Omental fat pad (tissue), 3 donors: ENCODE measurements at regions not wholly inside any gene's neighbourhood (a gene's known extent, or its start where the extent isn't known, plus 50 kb on each side); places are given as distances from the start of the nearest gene placed in this dataset.

Source experiments
- ATAC-seq: fragments of 150-250 bp; one replicate; pipeline ENCODE4 v1.9.1; 2016; ENCODE audit warnings: mild to moderate bottlenecking, moderate library complexity; ENCODE audit not compliant: low FRiP score
- DNase-seq: peaks from one replicate; pipeline ENCODE4 v3.0.0-alpha.2; 2019; ENCODE audit warnings: low spot score
- TF ChIP-seq, protein P1 (sequence below), 3 donors: fragments of 450-650 bp; IDR thresholded peaks; one replicate each; pipeline ENCODE4 v1.5.1; 2016 to 2017; ENCODE audit warnings: antibody characterized with exemption in 3 of 3, mild to moderate bottlenecking in 3 of 3, moderate library complexity in 2 of 3

DNA sequence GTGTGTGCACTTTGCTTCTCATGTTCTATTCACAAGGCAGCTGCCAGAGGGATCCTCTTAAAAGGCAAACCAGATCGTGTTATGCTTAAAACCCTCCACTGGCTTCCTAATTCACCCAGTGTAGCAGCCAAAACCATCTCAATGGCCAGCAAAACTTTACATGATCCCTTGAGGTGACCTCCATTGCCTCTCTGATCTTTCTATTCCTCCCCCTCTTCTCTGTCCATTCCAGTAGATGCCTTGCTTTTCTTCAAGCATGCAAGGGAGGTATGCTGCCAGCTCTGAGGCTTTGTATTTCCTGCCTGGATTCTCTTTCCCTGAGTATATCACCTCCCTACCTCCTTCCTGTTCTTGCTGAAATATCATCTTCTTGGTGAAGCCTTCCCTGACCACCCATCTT lies 93.2 kb upstream of the KCNK2 start:
- TF ChIP-seq, protein P1, sequence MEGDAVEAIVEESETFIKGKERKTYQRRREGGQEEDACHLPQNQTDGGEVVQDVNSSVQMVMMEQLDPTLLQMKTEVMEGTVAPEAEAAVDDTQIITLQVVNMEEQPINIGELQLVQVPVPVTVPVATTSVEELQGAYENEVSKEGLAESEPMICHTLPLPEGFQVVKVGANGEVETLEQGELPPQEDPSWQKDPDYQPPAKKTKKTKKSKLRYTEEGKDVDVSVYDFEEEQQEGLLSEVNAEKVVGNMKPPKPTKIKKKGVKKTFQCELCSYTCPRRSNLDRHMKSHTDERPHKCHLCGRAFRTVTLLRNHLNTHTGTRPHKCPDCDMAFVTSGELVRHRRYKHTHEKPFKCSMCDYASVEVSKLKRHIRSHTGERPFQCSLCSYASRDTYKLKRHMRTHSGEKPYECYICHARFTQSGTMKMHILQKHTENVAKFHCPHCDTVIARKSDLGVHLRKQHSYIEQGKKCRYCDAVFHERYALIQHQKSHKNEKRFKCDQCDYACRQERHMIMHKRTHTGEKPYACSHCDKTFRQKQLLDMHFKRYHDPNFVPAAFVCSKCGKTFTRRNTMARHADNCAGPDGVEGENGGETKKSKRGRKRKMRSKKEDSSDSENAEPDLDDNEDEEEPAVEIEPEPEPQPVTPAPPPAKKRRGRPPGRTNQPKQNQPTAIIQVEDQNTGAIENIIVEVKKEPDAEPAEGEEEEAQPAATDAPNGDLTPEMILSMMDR (IDR thresholded peaks at IDR 0.05), result no peak
- ATAC-seq (no peak), DNase-seq (no peak)

DNA sequence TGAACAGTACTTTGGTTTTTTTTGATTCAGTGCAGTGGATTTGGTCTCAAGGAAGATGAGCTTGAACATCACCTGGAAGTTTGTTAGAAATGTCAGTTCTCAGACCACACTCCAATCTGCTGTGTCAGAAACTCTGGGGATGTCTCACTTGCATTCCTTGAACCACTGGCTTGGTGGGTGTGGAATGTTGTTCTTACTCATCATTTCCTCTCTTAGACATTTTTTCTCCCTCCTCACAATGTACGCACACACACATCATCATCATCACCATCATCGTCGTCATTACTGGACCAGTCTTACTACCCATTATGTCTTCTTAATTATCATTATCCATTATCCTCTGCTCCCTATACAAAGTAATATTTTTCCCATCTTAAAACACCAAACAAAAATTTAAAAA lies 91.9 kb upstream of the KCNK2 start:
- TF ChIP-seq, protein P1 (IDR thresholded peaks at IDR 0.05), result no peak
- no peak for ATAC-seq
- no peak for DNase-seq

DNA sequence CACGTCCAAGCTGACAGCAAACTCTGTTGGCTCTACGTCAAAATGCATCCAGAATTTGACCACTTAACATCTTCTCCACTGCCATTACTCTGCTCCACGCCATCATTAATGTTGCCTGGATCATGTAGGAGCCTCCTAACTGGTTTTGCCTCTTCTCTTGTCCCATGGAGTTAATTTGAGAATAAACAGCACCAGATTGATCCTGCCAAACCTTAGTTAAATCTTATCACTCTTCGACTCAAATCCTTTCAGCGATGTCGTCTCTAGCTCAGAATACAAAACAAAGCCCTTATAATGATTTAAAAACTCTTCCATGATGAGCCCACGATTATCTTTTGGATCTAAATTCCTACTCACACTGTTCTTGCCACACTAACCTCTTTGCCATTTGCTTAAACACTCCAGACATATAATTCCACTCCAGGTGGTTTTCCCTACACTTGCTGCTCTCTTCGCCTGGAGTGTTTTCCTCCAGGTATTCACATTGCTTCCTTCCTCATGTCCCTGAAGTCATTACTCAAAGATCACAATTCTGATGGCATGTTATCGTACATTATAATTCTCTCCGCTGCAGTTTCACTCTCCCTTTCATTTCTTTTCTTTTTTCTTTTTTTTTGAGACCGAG lies 90.7 kb upstream of the KCNK2 start:
- TF ChIP-seq, protein P1 (IDR thresholded peaks at IDR 0.05), result no peak
- no peak for ATAC-seq
- DNase-seq, result no peak

DNA sequence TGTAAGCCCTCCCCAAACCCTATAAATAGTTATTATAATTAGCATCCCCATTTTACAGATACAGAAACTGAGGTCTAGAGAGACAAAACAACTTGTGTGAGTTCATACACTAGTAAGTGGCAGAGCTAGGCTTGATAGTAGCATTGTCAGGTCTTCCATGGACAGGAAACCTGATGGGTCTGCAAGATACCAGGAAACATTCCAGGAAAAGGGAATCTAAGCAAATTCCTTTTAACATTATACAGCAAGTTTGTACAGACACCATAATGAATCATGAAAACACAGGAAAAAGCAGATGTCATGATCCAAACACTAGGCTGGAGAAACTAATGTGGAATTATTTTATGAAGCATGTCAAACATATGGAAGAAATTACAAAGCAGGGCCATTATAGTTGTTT lies 89.1 kb upstream of the KCNK2 start:
- no peak for DNase-seq
- TF ChIP-seq, protein P1 (IDR thresholded peaks at IDR 0.05), result no peak
- ATAC-seq, result no peak

DNA sequence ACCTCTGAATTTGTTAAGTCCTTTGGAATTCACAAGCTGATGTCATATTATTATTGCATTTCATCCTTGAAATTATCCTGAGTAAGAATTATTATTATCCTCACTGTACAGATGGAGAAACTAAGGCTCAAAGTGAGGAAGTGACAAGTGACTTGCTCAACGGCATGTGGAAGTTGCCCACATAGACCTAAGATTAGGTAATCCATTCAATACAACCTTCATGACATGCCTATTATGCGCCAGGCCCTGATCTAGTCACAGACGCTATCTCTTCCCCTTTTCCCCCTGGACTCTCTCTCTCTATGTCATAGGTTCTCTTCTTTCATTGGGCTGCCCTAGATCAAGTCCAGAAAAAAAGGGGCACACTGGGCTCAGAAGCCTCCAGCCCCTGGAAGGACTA lies 84.9 kb upstream of the KCNK2 start:
- TF ChIP-seq, protein P1 (IDR thresholded peaks at IDR 0.05), result no peak
- ATAC-seq (no peak), DNase-seq (no peak)

DNA sequence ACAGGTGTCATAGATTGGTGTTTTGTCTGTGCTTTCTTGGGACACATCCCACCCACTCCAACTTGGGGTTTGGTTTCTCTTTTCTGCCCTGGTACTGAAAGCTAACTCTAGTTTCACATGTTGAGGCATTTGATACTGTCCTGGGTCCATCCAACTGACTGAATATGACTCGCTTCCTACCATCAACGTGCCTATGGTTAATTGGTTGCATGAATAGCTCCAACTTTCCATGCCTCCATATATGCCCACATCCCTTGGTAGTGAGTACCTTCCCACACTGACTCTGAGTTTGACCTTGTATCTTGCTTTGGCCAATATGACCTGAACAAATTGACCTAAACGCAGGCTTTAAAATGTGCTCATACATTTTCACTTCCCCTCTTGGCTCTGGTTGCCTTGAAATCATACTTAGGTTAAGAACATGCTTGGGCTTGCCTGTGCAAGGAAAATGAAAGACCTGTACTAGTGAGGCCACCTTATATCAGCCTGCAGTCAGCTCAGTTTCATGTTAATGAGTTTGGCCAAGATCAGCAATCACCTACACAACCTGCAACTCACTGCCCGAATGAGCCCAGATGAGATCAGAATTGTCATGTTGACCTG lies 81.0 kb upstream of the KCNK2 start:
- DNase-seq (no peak), ATAC-seq (no peak)
- TF ChIP-seq, protein P1 (IDR thresholded peaks at IDR 0.05), result no peak

DNA sequence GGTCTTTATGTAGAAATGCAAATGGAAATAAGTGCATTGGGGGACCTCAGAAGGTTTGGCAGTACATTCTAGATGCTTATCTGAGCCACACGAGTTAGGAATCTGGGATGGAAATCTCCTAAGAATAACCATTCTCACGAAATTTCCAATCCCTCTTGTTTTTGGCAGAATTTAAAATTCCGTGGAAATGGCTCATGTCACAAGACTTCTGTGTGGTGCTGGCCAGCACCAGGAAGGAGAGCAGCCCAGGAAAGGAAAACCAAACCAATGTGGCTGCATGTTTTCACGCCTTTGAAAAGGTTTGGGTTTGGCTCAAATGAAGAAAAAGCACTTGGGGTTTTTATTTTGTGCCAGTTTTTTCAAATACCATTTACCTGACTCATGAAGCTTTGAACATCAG lies 80.1 kb upstream of the KCNK2 start:
- no peak for DNase-seq
- TF ChIP-seq, protein P1 (IDR thresholded peaks at IDR 0.05), result no peak
- ATAC-seq, result peak; percentile 44
